Stimulated activated effector memory CD8-positive, alpha-beta T cell treated with anti-CD3 and anti-CD28 coated beads, Interleukin-12 subunit alpha, Interleukin-12 subunit beta, amount 100 ng/mL, for 72 hours (primary cell): ENCODE measurements at regions not wholly inside any gene's neighbourhood (a gene's known extent, or its start where the extent isn't known, plus 50 kb on each side); places are given as distances from the start of the nearest gene placed in this dataset.

Experiments
- ATAC-seq: fragments of 150-1000 bp; cut with Tn5 transposase; 2 replicates; pipeline ENCODE4 v1.10.0; 2021
- DNase-seq, 2 donors: peaks; one replicate each; pipeline ENCODE4 v3.0.0; 2021 to 2022; ENCODE audit warnings: low spot score in 2 of 2
- H3K27ac Mint-ChIP-seq: one replicate; pipeline ENCODE4 v1.8.0; 2022; ENCODE audit warnings: mild to moderate bottlenecking, mixed read lengths
- H3K36me3 Mint-ChIP-seq: one replicate; pipeline ENCODE4 v1.8.0; 2022; ENCODE audit warnings: mild to moderate bottlenecking, mixed read lengths
- H3K4me1 Mint-ChIP-seq: one replicate; pipeline ENCODE4 v1.8.0; 2022; ENCODE audit warnings: mixed read lengths
- H3K4me3 Mint-ChIP-seq: one replicate; pipeline ENCODE4 v1.8.0; 2022; ENCODE audit warnings: mild to moderate bottlenecking, mixed read lengths
- H3K9me3 Mint-ChIP-seq: one replicate; pipeline ENCODE4 v1.8.0; 2022; ENCODE audit warnings: mixed read lengths

- DNase-seq (no peak), ATAC-seq (no peak)
- H3K9me3 Mint-ChIP-seq: peaks cover 3% of the 10 kb centered on the region
- H3K27ac Mint-ChIP-seq: no peak overlapping the region
- H3K4me3 Mint-ChIP-seq: no peak overlapping the region
- no peaks in the 10 kb centered on the region for H3K36me3 Mint-ChIP-seq
- no peaks in the 10 kb centered on the region for H3K4me1 Mint-ChIP-seq
These were observed 305.1 kb upstream of the GULP1 start for GRCh38 chr2:187986390-187987105.

DNA sequence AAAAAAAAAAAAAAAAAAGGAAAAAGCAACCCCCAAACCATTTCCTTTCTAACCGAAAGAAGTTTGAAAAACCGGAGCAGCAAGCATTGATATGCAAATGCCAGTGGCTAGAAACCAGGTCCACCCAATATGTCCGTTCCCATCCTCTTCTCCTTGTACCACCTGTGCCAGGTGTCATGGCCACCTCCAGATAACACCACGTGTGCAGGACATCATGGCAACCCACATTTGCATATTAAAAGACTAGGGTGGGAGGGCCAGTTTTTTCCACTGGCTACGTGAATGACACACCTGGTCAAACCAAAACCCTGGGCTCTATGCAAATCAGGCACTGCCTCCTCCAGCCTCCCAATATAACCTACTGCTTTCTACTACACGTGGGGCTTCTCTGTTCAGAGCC is 303.3 kb upstream of the GULP1 start:
- no peak overlapping the region for H3K27ac Mint-ChIP-seq
- H3K36me3 Mint-ChIP-seq: no peaks in the 10 kb centered on the region
- H3K4me3 Mint-ChIP-seq: no peak overlapping the region
- H3K4me1 Mint-ChIP-seq: no peaks in the 10 kb centered on the region
- peaks cover 6% of the 10 kb centered on the region for H3K9me3 Mint-ChIP-seq
- ATAC-seq (no peak), DNase-seq (no peak)

- DNase-seq (no peak), ATAC-seq (no peak)
- no peak overlapping the region for H3K27ac Mint-ChIP-seq
These were observed 301.6 kb upstream of the GULP1 start for GRCh38 chr2:187989925-187990623.

GRCh38 chr2:187991389-187991788 is 300.3 kb upstream of the GULP1 start:
- H3K27ac Mint-ChIP-seq: no peak overlapping the region
- no peaks in the 10 kb centered on the region for H3K36me3 Mint-ChIP-seq
- peaks cover 8% of the 10 kb centered on the region for H3K9me3 Mint-ChIP-seq
- DNase-seq (no peak), ATAC-seq (no peak)
- H3K4me1 Mint-ChIP-seq: no peaks in the 10 kb centered on the region
- H3K4me3 Mint-ChIP-seq: no peak overlapping the region

More at GRCh38 chr2:187989925-187990623, 301.6 kb upstream of the GULP1 start:
- H3K4me1 Mint-ChIP-seq: no peaks in the 10 kb centered on the region
- no peak overlapping the region for H3K4me3 Mint-ChIP-seq
- H3K36me3 Mint-ChIP-seq: no peaks in the 10 kb centered on the region
- H3K9me3 Mint-ChIP-seq: peaks cover 6% of the 10 kb centered on the region

DNA sequence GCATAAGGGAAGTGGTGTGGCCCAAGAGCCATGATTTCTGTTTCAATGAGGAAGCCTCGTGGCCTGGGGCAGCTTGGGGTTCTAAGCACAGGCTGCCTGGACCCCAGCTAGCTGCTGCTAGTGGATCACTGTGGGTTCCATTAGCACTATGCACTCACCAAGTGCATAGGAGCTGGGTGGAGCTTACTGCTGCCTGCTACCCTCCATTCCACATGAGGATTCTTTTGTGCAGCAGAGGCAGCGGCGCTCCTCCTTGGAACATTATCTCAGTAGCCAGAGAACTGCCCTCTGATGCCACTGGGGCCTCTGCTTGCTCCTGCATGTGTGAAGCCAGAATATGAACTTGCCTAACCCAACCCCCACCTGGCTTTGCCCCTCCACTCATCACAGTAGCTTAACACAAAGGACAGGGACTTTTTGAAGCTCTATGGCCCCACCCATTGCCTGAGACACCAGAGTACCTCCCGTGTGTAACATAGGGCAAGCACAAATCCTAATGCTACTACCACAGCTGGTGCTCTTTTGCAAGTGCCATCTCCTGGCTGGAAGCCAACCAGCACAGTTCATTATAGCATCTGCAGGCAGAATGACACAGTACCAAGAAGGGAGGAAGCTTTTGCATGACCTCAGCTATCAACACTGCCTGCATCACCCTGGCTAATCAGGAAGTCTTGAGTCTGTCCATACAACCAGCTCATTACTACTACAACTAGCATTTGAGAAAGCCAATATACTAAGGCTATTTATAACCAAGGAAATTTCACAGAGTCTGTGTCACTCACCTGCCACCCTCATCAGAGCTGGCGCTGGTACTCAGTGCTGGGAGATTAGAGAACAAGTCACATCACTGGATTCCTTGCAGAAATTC is 297.0 kb upstream of the GULP1 start:
- no peak overlapping the region for H3K4me3 Mint-ChIP-seq
- H3K36me3 Mint-ChIP-seq: no peaks in the 10 kb centered on the region
- H3K9me3 Mint-ChIP-seq: peaks cover 10% of the 10 kb centered on the region
- ATAC-seq (peak; percentile 24), DNase-seq (no peak)
- H3K4me1 Mint-ChIP-seq: no peaks in the 10 kb centered on the region
- H3K27ac Mint-ChIP-seq: no peak overlapping the region

GRCh38 chr2:187995556-187995955 is 296.1 kb upstream of the GULP1 start:
- no peak overlapping the region for H3K27ac Mint-ChIP-seq
- DNase-seq: no peak
- no peak for ATAC-seq
- peaks cover 10% of the 10 kb centered on the region for H3K9me3 Mint-ChIP-seq
- no peaks in the 10 kb centered on the region for H3K36me3 Mint-ChIP-seq
- no peaks in the 10 kb centered on the region for H3K4me1 Mint-ChIP-seq
- H3K4me3 Mint-ChIP-seq: no peak overlapping the region

DNA sequence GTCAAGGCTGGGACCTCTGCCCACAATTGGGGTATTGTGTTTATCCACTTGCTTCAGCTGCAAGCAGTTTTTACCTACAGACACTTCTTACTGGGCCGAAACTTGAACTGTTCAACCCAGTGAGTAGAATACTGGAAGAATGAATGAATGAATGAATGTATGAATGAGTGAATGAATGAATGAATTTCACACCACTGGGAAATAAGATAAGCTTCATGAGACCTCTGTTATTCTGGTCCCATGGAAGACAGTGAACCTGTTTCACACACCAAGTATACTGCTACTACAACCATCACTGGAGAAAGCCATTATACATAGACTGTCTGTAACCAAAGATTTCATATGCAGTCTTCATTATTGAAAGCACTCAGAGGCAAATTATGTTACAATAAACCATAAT is 295.0 kb upstream of the GULP1 start:
- ATAC-seq (no peak), DNase-seq (no peak)
- H3K27ac Mint-ChIP-seq: no peak overlapping the region
- no peak overlapping the region for H3K4me3 Mint-ChIP-seq
- no peaks in the 10 kb centered on the region for H3K4me1 Mint-ChIP-seq
- peaks cover 10% of the 10 kb centered on the region for H3K9me3 Mint-ChIP-seq
- H3K36me3 Mint-ChIP-seq: no peaks in the 10 kb centered on the region

DNA sequence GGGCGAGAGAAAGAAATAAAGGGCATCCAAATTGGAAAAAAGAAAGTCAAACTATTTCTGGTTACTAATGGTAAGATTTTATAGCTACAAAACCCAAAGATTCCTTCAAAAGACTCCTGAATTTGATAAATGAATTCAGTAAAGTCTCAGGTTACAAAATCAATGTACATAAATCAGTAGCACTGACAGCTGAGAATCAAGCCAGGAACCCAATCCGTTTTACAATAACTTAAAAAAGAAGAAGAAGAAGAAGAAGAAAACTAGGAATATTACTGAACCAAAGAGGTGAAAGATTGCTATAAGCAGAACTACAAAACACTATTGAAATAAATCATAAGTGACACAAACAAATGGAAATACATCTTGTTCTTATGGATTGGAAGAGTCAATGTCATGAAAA is 291.5 kb upstream of the GULP1 start:
- no peak overlapping the region for H3K4me3 Mint-ChIP-seq
- no peak for DNase-seq
- no peak for ATAC-seq
- no peaks in the 10 kb centered on the region for H3K36me3 Mint-ChIP-seq
- H3K27ac Mint-ChIP-seq: no peak overlapping the region
- H3K4me1 Mint-ChIP-seq: no peaks in the 10 kb centered on the region
- H3K9me3 Mint-ChIP-seq: peaks cover 12% of the 10 kb centered on the region

DNA sequence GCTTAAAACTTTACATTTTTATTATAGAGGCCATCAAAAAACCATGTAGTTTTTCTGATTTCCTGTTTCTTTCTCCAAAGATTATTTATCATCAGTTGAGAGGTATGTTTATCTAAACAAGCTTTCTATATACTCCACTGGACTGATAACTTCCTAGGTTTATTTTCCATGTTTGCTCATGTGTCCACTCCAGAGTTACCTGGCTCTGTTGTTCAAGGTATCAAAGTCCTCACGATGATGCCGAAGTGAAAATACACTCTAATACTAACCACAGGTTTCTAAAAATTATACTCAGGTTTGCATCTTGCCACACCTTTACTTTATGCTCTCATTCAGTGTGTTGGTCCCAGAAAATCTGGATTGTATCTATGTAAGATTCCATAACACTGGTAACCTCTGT is 287.9 kb upstream of the GULP1 start:
- Mint-ChIP-seq H3K36me3 (no peaks in the 10 kb centered on the region), H3K9me3 (peaks cover 10% of the 10 kb centered on the region), H3K4me1 (no peaks in the 10 kb centered on the region), H3K4me3 (no peak overlapping the region), H3K27ac (no peak overlapping the region)
- DNase-seq (no peak), ATAC-seq (no peak)

GRCh38 chr2:188013767-188014166 is 277.9 kb upstream of the GULP1 start:
- Mint-ChIP-seq H3K27ac (no peak overlapping the region), H3K36me3 (no peaks in the 10 kb centered on the region), H3K4me1 (no peaks in the 10 kb centered on the region), H3K9me3 (peaks cover 9% of the 10 kb centered on the region), H3K4me3 (no peak overlapping the region)
- ATAC-seq: no peak
- DNase-seq: no peak

- DNase-seq (no peak), ATAC-seq (no peak)
- no peaks in the 10 kb centered on the region for H3K4me1 Mint-ChIP-seq
- H3K27ac Mint-ChIP-seq: no peak overlapping the region
- H3K9me3 Mint-ChIP-seq: peaks cover 7% of the 10 kb centered on the region
- H3K4me3 Mint-ChIP-seq: no peak overlapping the region
- H3K36me3 Mint-ChIP-seq: no peaks in the 10 kb centered on the region
These were observed 274.8 kb upstream of the GULP1 start for GRCh38 chr2:188016917-188017316.

- ATAC-seq (no peak), DNase-seq (no peak)
- Mint-ChIP-seq H3K4me1 (no peaks in the 10 kb centered on the region), H3K9me3 (peaks cover 2% of the 10 kb centered on the region), H3K4me3 (no peak overlapping the region), H3K36me3 (no peaks in the 10 kb centered on the region), H3K27ac (no peak overlapping the region)
These were observed 269.3 kb upstream of the GULP1 start for GRCh38 chr2:188022389-188022788.

DNA sequence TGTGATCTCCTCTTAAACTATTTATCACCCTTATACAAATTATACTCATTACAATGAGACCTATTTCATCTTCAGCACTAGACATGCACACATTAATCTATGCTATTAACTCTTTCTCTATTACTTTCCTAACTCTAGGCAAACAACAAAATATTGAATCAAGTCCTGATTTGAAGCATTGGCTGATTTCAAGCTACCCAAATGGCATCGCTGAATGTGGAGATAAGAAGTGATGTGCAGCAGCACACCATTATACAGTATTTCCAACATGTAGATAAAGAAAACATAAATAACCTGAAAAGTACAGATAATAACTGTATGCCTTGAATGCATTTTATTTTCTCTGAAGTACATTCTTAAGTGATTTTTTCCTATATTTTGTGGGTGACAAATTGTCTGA is 268.6 kb upstream of the GULP1 start:
- H3K36me3 Mint-ChIP-seq: no peaks in the 10 kb centered on the region
- peaks cover 4% of the 10 kb centered on the region for H3K9me3 Mint-ChIP-seq
- DNase-seq (no peak), ATAC-seq (no peak)
- H3K27ac Mint-ChIP-seq: no peak overlapping the region
- H3K4me3 Mint-ChIP-seq: no peak overlapping the region
- no peaks in the 10 kb centered on the region for H3K4me1 Mint-ChIP-seq

DNA sequence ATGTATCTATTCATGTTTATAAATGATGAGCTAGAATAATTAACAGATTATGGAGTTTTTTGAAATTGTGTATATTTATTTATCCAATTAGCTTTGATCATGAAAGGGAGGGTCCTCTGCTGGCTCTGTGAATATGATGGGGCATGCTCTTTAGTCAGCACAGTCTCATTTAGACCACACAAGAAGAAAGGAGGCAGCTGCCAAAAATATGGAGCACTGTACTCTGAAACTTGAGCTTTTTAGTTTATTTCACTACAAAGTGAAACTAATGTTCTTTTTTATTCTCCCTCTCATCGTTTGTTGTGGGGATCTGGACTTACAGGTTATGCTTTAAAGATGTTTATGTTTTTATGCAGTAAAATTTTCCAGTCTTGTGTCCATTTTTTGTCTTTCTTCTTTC is 266.9 kb upstream of the GULP1 start:
- ATAC-seq: no peak
- H3K4me3 Mint-ChIP-seq: no peak overlapping the region
- DNase-seq: no peak
- peaks cover 4% of the 10 kb centered on the region for H3K9me3 Mint-ChIP-seq
- no peak overlapping the region for H3K27ac Mint-ChIP-seq
- no peaks in the 10 kb centered on the region for H3K36me3 Mint-ChIP-seq
- H3K4me1 Mint-ChIP-seq: no peaks in the 10 kb centered on the region

GRCh38 chr2:188028739-188029138 is 262.9 kb upstream of the GULP1 start:
- ATAC-seq: no peak
- Mint-ChIP-seq H3K27ac (no peak overlapping the region), H3K36me3 (no peaks in the 10 kb centered on the region), H3K9me3 (peaks cover 9% of the 10 kb centered on the region), H3K4me3 (no peak overlapping the region), H3K4me1 (no peaks in the 10 kb centered on the region)
- no peak for DNase-seq
